SU-DHL-6 (cell line): ENCODE measurements at regions not wholly inside any gene's neighbourhood (a gene's known extent, or its start where the extent isn't known, plus 50 kb on each side); places are given as distances from the start of the nearest gene placed in this dataset.

Experiments
- CTCF ChIP-seq: fragments of 200-600 bp; sonication (generic); IDR thresholded peaks from one replicate; pipeline ENCODE4 v1.5.1; 2017; ENCODE audit warnings: antibody characterized with exemption, mild to moderate bottlenecking, low read length, moderate library complexity; ENCODE audit not compliant: insufficient read depth, poor library complexity, severe bottlenecking
- EZH2phosphoT487 ChIP-seq: fragments of 200-600 bp; sonication (generic), shearing (Covaris generic); conservative IDR thresholded peaks from 2 replicates; pipeline ENCODE4 v1.6.1; 2018; ENCODE audit warnings: mild to moderate bottlenecking, antibody characterized with exemption, low read length, moderate library complexity, mixed read lengths

- TF ChIP-seq CTCF (no peak), EZH2phosphoT487 (no peak)
These were observed 911.6 kb downstream of the EFNA5 start for GRCh38 chr5:106759152-106759551.
